ENCODE measurements at regions not wholly inside any gene's neighbourhood (a gene's known extent, or its start where the extent isn't known, plus 50 kb on each side); places are given as distances from the start of the nearest gene placed in this dataset.
A peak's percentile ranks its signal among the peaks of the same experiment; 100 is the strongest.

- peak; percentile 77 for DNase-seq
Observed at GRCh38 chr2:63658176-63658968, 69.6 kb downstream of the MDH1 start.

- DNase-seq: no peak
Observed at GRCh38 chr2:63660060-63660459, 71.3 kb downstream of the MDH1 start.

GRCh38 chr2:63661076-63661475 lies 72.3 kb downstream of the MDH1 start:
- DNase-seq: peak; percentile 97

GRCh38 chr2:63662028-63662804 lies 73.5 kb downstream of the MDH1 start:
- peak; percentile 18 for DNase-seq

- DNase-seq: peak; percentile 18
Observed at GRCh38 chr2:63663013-63663864, 74.5 kb downstream of the MDH1 start.

GRCh38 chr2:63665091-63665490 lies 76.3 kb downstream of the MDH1 start:
- no peak for DNase-seq

GRCh38 chr2:63665846-63666475 lies 77.2 kb downstream of the MDH1 start:
- peak; percentile 93 for DNase-seq

DNA sequence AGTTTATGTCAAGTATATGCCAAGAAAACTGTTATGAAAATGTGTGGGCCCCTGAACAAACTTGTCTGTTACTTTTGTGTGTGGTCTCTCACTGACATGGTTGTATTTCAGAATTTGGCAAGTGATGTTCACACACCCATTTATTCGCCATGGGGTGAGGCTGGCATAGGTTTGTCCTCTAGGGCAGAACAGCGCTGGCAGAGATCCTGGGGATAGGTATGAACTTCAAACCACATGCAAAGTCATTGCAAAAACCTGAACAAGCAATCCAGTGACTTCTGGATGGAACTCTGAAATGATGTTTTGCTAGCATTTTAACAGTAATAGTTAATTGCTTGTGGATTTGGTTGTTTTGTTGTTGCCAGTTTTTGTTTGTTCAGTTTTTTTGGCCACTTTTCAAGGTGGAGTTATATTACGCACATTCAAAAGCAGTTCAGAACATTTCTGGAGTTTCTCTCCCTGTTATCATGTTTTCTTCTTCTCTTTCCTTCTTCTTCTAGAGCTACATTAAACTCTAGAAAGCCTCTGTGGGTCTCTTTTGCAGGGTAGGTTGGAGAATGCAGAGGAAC lies 78.5 kb downstream of the MDH1 start:
- DNase-seq: no peak

- no peak for DNase-seq
Observed at GRCh38 chr2:63668000-63668399, 79.2 kb downstream of the MDH1 start.

DNA sequence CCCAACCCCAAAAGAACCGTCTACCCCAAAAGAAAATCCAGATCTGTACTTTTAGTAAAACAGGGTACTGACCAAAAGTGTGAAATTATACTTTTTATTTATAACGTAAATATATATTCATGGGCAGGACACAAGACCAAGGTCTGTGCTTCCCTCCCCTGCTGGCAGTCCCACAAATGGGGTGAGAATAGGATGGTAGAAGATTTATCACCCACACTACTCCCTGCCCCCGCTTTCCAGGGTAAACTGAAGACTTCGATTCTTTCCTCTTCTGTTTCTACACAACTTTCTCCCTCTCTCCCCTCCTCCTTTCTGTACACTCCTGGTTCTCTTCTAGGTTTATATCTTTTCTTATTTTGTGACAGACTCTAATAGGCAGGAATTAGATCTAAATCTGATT lies 79.7 kb downstream of the MDH1 start:
- no peak for DNase-seq

- DNase-seq: no peak
Observed at GRCh38 chr2:63669596-63669995, 80.8 kb downstream of the MDH1 start.

DNA sequence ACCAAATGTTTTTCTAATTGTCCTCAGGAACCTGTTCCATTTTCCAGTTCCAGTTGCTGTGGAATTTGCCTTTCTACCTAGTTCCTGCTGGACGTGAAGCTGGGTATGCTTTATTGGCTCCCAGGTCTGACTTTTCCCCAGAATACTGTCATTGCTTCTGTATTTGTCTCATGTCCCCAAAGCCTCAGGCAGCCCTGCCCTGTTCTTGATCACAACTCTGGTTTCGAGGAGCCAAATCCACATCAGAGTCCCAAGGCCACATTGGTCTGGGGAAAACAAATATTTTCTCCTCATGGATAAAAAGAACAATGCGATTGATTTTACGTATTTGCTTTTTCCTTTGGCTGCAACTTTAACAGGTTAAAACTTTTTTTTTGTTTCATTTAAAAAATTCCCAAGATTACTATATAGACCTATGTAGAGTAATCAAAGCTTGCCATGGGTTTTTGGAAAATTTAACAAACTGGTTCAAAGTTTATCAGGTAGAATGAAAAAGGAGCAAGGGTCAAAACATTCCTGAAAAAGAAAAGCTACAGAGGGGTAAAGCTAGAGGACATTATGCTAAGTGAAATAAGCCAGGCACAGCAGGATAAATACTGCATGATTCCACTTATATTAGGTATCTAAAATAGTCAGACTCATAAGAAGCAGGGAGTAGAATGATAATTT lies 85.2 kb downstream of the MDH1 start:
- DNase-seq: no peak

DNA sequence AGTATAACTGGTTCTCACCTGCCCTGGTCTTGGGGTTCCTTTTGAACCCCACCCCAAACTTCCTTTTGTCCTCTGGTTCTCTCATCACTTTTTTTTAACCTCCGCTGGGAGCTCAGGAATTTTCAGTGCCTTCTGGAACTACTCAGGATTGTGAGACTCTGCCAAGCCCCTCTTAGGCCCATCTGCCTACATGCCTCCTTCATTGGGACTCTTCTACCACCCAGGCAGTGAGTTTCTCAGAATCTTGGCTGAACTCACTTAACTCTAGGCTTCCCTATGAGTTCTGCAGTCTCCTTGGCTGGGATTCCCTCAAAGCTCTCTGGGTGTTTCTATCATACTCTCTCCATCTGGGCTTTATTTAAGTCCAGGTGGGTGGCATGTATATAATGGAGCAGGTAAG lies 86.3 kb downstream of the MDH1 start:
- DNase-seq: no peak

DNA sequence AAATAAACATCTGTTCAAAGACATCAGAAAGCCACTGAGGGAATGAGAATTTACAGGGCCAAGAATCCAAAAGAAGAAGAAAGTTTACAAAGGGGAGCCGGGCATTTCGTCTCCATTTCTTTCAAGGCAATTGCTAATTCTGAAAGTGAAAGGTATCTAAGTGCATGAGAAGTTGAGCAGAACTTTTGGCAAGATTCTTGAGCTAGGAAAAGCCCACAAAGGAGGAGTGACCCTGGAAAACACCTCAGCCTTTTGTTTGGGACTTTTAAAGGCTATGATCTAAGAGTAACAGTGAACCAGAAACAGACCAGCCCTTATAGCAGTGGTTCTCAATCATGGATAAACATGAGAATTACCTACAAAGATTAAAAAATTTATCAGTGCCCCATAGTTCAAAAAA lies 87.4 kb downstream of the MDH1 start:
- no peak for DNase-seq

DNA sequence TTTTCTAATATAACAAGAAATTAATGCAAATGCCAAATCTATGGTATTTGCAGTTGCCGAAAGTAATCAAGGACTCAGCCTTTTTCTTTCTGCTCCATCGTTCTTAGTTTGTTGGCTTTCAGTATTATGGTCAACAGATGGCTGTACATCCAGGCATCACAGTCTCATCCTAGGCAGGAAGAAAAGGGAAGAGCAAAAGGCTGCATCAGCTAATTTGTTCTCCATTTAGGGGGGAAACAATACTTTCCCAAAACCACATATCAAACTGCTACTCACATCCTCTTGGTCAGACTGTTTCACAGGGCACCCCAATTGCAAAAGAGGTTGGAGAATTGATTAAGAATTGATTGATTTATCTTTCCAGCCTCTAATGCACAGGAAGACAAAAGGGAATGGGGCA lies 89.3 kb downstream of the MDH1 start:
- no peak for DNase-seq

GRCh38 chr2:63678551-63678950 lies 89.8 kb downstream of the MDH1 start:
- DNase-seq: no peak

- no peak for DNase-seq
Observed at GRCh38 chr2:63679252-63679855, 90.6 kb downstream of the MDH1 start.

- no peak for DNase-seq
Observed at GRCh38 chr2:63680455-63680854, 91.7 kb downstream of the MDH1 start.

DNA sequence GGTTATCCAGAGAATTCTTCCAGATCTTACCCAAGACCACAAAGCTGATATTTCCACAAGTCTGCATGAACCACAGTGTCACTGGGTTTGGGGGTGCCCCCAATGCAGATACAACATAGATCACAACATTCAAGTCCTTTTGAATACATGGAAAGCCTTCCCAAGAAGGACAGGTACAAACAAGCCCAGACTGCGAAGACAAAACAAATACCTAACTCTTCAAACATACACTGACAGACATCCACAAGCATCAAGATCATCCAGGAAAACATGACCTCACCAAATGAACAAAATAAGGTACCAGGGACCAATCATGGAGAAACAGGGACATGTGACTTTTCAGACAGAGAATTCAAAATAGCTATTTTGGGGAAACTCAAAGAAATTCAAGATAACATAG lies 93.1 kb downstream of the MDH1 start:
- no peak for DNase-seq

DNA sequence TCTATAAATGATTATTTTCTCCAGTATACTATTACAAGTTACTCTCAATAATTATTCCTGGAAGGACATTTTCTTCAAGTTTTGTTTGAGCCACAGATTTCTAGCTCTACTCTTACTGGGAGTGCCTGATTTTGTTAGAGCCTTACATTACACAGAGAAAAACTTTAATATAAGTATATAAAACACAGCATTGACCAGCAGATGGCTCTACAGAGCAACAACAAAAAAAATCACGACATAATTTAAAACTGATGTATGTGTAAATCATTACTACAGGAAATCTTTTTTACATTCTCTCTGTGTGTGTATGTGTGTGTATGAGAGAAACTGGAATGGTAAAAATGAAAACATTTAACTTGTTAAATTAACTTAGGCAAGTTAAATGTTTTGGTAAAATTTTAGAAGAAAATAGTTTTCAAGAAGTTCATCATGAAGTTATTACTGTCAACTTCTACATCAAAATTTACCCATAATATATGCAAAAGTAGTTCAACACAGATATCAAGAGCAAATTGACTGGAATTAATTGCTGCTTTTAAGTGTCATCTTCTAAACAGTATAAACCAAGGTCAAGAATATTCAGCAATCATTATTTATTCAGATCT lies 103.3 kb downstream of the MDH1 start:
- DNase-seq: peak; percentile 60

GRCh38 chr2:63695583-63695982 lies 106.8 kb downstream of the MDH1 start:
- no peak for DNase-seq

Data from HCEC 1CT (cell line).